GM11168 (cell line): ENCODE measurements at regions not wholly inside any gene's neighbourhood (a gene's known extent, or its start where the extent isn't known, plus 50 kb on each side); places are given as distances from the start of the nearest gene placed in this dataset.

Experiments used
- in situ Hi-C: fragments of 300-500 bp; cut with MboI; formaldehyde crosslinking; loops from one replicate; pipeline ENCODE4 v1.12.0; 2022; ENCODE audit warnings: low sequenced_read_pairs; ENCODE audit not compliant: unreplicated experiment

GRCh38 chr15:66941108-66941711, 124.2 kb upstream of the SMAD3 start:
- in situ Hi-C loops: loop anchor here (5.0 to 10.0 kb wide), 2 partner anchors 376 to 494 kb away; no protein-coding TSS in a partner anchor

GRCh38 chr15:66941791-66942190, 123.6 kb upstream of the SMAD3 start:
- in situ Hi-C loops: loop anchor here (5.0 to 10.0 kb wide), 2 partner anchors 376 to 493 kb away; no protein-coding TSS in a partner anchor

- in situ Hi-C loops: loop anchor here (5.0 to 10.0 kb wide), 2 partner anchors 374 to 492 kb away; no protein-coding TSS in a partner anchor
Measured at GRCh38 chr15:66942649-66943390, 122.6 kb upstream of the SMAD3 start.

- in situ Hi-C loops: loop anchor here (5.0 to 10.0 kb wide), 2 partner anchors 374 to 491 kb away; no protein-coding TSS in a partner anchor
Measured at GRCh38 chr15:66943456-66944095, 121.8 kb upstream of the SMAD3 start.

GRCh38 chr15:66944121-66944520, 121.3 kb upstream of the SMAD3 start:
- in situ Hi-C loops: loop anchor here (5.0 to 10.0 kb wide), 2 partner anchors 373 to 491 kb away; no protein-coding TSS in a partner anchor

GRCh38 chr15:66945286-66945685, 120.1 kb upstream of the SMAD3 start:
- in situ Hi-C loops: loop anchor here (10.0 kb wide), 1 partner anchor 490 kb away; no protein-coding TSS in a partner anchor

- in situ Hi-C loops: loop anchor here (10.0 kb wide), 1 partner anchor 489 kb away; no protein-coding TSS in a partner anchor
Measured at GRCh38 chr15:66945842-66946241, 119.6 kb upstream of the SMAD3 start.

- in situ Hi-C loops: loop anchor here (10.0 kb wide), 1 partner anchor 488 kb away; no protein-coding TSS in a partner anchor
Measured at GRCh38 chr15:66946578-66947164, 118.7 kb upstream of the SMAD3 start.

GRCh38 chr15:66947471-66947870, 117.9 kb upstream of the SMAD3 start:
- in situ Hi-C loops: loop anchor here (10.0 kb wide), 1 partner anchor 487 kb away; no protein-coding TSS in a partner anchor

GRCh38 chr15:66948294-66948693, 117.1 kb upstream of the SMAD3 start:
- in situ Hi-C loops: loop anchor here (10.0 kb wide), 1 partner anchor 487 kb away; no protein-coding TSS in a partner anchor

- in situ Hi-C loops: no loop called here
Measured at GRCh38 chr15:66950114-66950513, 115.3 kb upstream of the SMAD3 start.

- in situ Hi-C loops: no loop called here
Measured at GRCh38 chr15:66951531-66952320, 113.7 kb upstream of the SMAD3 start.

GRCh38 chr15:66952756-66953522, 112.5 kb upstream of the SMAD3 start:
- in situ Hi-C loops: no loop called here

GRCh38 chr15:66953523-66954229, 111.7 kb upstream of the SMAD3 start:
- in situ Hi-C loops: no loop called here

GRCh38 chr15:66954601-66955000, 110.8 kb upstream of the SMAD3 start:
- in situ Hi-C loops: no loop called here

GRCh38 chr15:66955001-66955516, 110.3 kb upstream of the SMAD3 start:
- in situ Hi-C loops: no loop called here

- in situ Hi-C loops: no loop called here
Measured at GRCh38 chr15:66955871-66956585, 109.4 kb upstream of the SMAD3 start.
